Uterus (tissue), 2 donors: ENCODE measurements at regions not wholly inside any gene's neighbourhood (a gene's known extent, or its start where the extent isn't known, plus 50 kb on each side); places are given as distances from the start of the nearest gene placed in this dataset.

Experiments used
- POLR2A ChIP-seq, 2 donors: fragments of 450-650 bp; IDR thresholded peaks; one replicate each; pipeline ENCODE4 v1.6.1; 2016; ENCODE audit warnings: antibody characterized with exemption in 2 of 2, mild to moderate bottlenecking in 1 of 2, moderate library complexity in 1 of 2
- TF ChIP-seq, protein P1 (sequence below), 4 experiments: fragments of 200-600 bp in 2 of 4; fragments of 450-650 bp in 2 of 4; sonication (generic) in 2 of 4; IDR thresholded peaks; one replicate each; pipeline ENCODE4 v1.5.1; 2016 to 2019; ENCODE audit warnings: antibody characterized with exemption in 4 of 4, mild to moderate bottlenecking in 2 of 4, moderate library complexity in 1 of 4

DNA sequence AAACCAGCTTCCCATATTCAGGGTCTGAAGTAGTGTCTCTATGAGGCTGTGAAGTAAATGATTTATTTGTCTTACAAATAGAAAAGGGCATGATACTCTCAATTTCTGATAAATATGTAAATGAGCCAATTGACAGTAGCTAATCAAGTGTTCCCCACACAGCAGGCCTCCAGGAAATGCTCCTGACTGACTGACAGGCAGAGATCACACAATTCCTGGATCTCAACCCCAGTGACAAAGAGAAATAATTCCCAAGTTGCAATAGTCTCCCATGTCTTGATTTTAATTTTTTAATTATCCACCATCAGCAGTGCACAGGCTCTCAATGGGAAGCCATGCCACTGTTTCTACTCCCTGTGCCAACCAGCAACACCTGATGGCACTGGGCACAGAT, 390.4 kb downstream of the SOX11 start:
- TF ChIP-seq, protein P1, sequence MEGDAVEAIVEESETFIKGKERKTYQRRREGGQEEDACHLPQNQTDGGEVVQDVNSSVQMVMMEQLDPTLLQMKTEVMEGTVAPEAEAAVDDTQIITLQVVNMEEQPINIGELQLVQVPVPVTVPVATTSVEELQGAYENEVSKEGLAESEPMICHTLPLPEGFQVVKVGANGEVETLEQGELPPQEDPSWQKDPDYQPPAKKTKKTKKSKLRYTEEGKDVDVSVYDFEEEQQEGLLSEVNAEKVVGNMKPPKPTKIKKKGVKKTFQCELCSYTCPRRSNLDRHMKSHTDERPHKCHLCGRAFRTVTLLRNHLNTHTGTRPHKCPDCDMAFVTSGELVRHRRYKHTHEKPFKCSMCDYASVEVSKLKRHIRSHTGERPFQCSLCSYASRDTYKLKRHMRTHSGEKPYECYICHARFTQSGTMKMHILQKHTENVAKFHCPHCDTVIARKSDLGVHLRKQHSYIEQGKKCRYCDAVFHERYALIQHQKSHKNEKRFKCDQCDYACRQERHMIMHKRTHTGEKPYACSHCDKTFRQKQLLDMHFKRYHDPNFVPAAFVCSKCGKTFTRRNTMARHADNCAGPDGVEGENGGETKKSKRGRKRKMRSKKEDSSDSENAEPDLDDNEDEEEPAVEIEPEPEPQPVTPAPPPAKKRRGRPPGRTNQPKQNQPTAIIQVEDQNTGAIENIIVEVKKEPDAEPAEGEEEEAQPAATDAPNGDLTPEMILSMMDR (IDR thresholded peaks at IDR 0.05), result no peak
- no peak for TF ChIP-seq POLR2A (IDR thresholded peaks at IDR 0.05)
